GM19238 (cell line): ENCODE measurements at regions not wholly inside any gene's neighbourhood (a gene's known extent, or its start where the extent isn't known, plus 50 kb on each side); places are given as distances from the start of the nearest gene placed in this dataset.
"Not testable (repeated sequence)": the region's sequence is repeated elsewhere in the genome, so short reads cannot be mapped to it uniquely, and the experiment has no call there.

Source experiments
- DNase-seq: peaks from one replicate; pipeline ENCODE4 v3.0.0; 2011; ENCODE audit warnings: low spot score; ENCODE audit not compliant: insufficient read length

GRCh38 chr3:162970292-162970691 is 1473.7 kb downstream of the OTOL1 start:
- no peak for DNase-seq

- no peak for DNase-seq
Observed at GRCh38 chr3:162971715-162972114, 1475.1 kb downstream of the OTOL1 start.

- no peak for DNase-seq
Observed at GRCh38 chr3:162973428-162973917, 1476.9 kb downstream of the OTOL1 start.

- DNase-seq, result no peak
Observed at GRCh38 chr3:162978136-162978535, 1481.5 kb downstream of the OTOL1 start.

GRCh38 chr3:162984746-162985145 is 1488.1 kb downstream of the OTOL1 start:
- no peak for DNase-seq

DNA sequence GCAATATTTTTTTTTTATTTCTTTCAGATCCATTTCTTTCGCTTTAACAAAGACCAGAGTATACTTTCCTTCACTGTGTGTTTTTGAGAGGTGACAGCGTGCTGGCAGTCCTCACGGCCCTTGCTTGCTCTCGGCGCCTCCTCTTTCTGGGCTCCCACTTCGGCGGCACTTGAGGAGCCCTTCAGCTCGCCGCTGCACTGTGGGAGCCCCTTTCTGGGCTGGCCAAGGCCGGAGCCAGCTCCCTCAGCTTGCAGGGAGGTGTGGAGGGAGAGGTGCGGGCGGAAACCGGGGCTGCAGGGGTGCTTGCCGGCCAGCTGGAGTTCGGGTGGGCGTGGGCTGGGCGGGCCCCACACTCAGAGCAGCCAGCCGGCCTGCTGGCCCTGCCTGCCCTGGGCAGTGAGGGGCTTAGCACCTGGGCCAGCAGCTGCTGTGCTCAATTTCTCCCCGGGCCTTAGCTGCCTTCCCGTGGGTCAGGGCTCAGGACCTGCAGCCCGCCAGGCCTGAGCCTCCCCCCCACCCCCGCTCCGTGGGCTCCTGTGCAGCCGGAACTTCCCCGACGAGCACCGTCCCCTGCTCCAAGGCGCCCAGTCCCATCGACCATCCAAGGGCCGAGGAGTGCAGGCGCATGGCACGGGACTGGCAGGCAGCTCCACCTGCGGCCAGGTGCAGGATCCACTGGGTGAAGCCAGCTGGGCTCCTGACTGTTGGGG is 1490.6 kb downstream of the OTOL1 start:
- not testable (repeated sequence) for DNase-seq

- no peak for DNase-seq
Observed at GRCh38 chr3:162992741-162993140, 1496.1 kb downstream of the OTOL1 start.

GRCh38 chr3:162994165-162994564 is 1497.6 kb downstream of the OTOL1 start:
- DNase-seq, result no peak

DNA sequence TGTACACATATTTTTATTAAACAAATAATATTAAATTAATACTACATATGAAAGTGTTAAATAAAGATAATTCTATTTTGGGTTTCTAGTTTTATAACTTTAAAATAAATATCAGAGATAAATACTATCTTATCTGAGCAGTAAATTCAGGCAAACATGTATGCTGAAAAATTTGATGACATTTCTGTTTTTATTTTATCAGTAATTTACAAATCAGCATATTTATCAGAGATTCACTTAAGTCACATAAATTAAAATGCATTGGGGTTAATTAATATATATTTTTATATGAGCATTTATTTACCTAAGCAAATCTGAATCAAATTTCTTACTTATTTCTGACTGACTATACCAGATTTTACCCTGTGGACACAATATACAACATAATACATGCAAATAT is 1499.8 kb downstream of the OTOL1 start:
- no peak for DNase-seq

GRCh38 chr3:162998205-162998604 is 1501.6 kb downstream of the OTOL1 start:
- no peak for DNase-seq

- no peak for DNase-seq
Observed at GRCh38 chr3:163011596-163011995, 1515.0 kb downstream of the OTOL1 start.

- DNase-seq, result no peak
Observed at GRCh38 chr3:163016251-163016650, 1519.6 kb downstream of the OTOL1 start.

DNA sequence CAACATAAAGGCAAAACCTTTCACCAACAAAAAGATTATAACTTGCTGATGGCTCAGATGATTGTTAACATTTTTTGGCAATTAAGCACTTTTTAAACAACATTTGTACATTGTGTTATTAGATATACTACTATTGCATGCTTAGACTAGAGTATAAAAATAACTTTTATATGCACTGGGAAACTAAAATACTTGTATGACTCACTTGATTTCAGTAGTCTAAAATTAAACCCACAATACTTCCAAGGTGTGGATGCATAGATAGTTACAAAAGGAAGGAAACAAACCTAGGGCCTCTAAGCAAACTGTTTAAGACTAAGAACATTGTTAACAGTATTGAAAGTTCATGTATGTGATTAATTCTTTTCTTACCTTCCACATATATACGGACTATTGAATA is 1521.5 kb downstream of the OTOL1 start:
- no peak for DNase-seq

DNA sequence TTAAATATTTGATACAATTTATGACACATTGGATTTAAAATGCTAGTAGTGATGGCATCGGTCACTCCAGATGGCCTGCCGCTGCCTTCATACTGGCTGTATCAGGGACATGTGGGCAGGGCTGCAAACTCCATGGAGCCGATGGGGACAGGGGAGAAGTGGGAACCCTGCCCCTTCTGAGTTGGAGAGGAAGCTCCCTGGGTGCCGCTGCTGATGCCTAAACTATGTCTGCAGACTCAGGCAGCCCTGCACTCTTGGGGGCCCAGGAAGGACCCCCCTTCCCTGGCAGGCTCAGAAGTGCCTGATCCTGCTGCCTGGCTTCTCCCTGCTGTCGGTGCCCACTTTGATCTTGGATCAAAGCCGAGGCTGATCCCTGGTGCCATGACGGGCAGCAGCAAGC is 1522.1 kb downstream of the OTOL1 start:
- no peak for DNase-seq

GRCh38 chr3:163019260-163019659 is 1522.7 kb downstream of the OTOL1 start:
- no peak for DNase-seq

DNA sequence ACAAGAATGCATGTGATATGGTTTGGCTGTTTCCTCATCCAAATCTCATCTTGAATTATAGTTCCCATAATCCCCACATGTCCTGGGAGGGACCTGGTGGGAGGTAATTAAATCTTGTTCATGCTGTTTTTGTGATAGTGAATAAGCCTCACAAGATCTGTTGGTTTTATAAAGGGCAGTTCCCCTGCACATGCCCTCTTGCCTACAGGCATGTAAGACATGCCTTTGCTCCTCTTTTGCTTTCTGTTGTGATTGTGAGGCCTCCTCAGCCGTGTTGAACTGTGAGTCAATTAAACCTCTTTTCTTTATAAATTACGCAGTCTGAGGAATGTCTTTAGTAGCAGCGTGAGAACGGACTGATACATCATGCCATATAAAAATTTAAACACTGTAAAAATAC is 1537.0 kb downstream of the OTOL1 start:
- no peak for DNase-seq

DNA sequence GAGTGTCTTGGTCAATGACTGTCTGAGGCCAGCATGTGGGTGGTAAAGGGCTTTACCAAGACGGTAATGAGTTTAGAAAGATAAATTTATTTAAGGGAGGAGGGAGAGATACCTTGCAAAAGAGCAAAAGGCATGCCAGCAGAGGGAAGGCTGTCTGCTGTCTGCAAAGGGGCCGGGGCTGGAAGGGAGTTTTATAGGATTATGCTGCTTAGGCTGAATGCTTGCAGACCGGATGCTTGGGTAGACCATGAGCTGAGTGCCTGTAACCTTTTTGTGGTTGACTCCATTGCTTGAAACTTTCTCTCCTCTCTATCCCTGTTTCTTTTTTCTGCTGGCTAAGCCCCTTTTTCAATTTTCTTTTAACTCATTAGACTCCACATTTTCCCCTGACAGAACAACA is 1543.0 kb downstream of the OTOL1 start:
- no peak for DNase-seq

DNA sequence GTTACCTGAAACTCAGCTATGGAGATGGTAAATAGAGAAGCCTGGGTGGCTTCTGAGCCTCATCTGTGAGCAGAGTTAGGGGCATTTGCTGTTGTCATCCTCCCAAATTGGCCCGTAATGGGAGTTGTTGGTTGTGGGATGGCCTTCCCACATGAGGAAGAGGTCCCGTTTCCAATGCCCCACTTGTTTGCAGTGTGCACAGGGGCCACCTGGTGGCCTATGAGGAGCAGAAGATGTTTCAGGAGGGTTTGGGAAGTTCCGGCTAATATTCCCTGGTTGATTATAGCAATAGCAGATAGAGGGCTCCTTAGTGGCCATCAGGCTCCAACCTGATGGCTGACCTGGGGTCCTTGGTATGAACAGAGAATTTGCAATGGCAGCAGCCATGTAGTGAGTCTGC is 1546.5 kb downstream of the OTOL1 start:
- DNase-seq, result no peak

DNA sequence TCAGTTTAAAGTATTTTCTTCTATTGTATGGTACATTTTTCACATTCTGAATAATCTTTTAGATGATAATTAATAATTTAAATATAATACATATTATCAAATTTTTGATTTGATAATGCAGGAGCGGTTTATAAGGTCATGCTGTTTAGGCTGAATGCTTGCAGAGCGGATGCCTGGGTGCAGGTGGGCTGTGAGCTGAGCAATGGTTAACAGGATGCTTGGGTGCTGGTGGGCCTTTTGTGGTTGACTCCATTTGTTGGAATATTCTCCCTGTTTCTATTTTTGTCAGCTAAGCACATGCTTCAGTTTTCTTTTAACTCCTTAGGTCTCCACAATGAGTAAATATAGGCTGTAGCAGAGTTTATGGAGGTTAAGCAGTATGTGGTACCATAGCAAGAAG is 1549.3 kb downstream of the OTOL1 start:
- DNase-seq, result no peak

DNA sequence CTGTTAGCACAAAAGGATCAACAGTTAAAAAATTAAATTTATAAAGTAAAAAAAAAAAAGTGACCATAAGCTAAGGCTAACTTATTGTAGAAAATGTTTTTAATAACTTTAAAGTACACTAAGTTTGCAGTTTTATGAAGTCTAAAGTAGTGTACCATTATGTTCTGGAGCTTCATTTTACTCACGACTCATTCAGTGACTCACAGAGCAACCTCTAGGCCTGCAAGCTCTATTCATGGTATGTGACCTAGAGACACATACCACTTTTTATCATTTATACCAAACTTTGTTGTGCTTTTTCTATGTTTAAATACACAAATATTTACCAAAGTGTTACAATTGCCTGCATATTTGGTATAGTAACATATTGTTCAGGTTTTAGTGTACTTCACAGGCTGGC is 1552.3 kb downstream of the OTOL1 start:
- DNase-seq, result no peak

GRCh38 chr3:163056874-163057497 is 1560.4 kb downstream of the OTOL1 start:
- DNase-seq, result peak; percentile 5

DNA sequence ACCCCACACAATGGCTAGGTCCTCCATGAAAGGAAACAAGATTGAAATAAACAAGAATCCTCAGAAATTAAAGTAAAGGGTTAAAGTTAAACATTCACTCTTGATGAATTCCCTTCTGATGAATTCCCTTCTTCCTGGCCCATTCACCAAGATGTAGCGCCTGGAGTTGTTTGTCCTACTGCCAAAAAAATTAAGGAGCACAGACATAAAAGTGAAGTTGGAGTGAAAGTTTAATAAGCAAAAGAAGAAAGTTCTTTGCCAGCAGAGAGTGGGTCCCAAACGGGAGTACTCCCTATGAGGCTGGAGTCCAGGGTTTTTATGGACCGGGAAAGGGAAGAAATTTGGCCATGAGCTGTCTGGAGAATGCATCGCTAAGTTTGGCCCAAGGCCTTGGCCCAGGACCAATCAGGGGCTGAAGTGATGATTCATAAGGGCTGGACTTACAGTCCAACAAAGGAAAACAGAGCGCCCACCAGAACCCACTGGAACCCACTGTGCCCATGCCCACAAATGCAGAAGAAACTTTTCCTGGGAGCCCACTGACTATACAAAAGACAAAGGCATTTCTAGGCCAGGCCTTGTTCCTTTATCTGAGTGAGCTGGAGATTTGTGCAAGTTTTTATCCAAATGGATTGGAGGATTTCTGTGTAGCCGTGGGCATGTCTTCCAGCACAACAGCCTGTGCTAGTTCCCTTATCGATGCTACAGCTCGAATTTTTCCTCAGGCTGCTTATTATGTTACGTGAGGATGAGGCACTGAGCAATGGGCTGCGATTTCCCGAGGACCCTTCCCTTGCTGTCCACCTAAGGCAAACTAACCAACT is 1561.6 kb downstream of the OTOL1 start:
- DNase-seq, result no peak
